ENCODE measurements at regions not wholly inside any gene's neighbourhood (a gene's known extent, or its start where the extent isn't known, plus 50 kb on each side); places are given as distances from the start of the nearest gene placed in this dataset.

GRCh38 chr20:24766826-24767622 is 182.0 kb upstream of the CST7 start:
- TF ChIP-seq CTCF (conservative IDR thresholded peaks at IDR 0.05; ENCODE audit: low read depth, low read length), result no peak
- TF ChIP-seq BHLHE40 (IDR thresholded peaks at IDR 0.05; ENCODE audit: low read depth, low read length), result no peak
- TF ChIP-seq POLR2A (IDR thresholded peaks at IDR 0.05; ENCODE audit: low read depth, low read length), result no peak
- no peak for TF ChIP-seq USF2 (IDR thresholded peaks at IDR 0.05; ENCODE audit: low read depth, low read length)
- no peak for TF ChIP-seq RAD21 (IDR thresholded peaks at IDR 0.05; ENCODE audit: low read length)
- TF ChIP-seq RCOR1 (IDR thresholded peaks at IDR 0.05; ENCODE audit: insufficient replicate concordance, low read length), result no peak
- no peak for TF ChIP-seq RFX5 (IDR thresholded peaks at IDR 0.05; ENCODE audit: low read depth, low read length)
- TF ChIP-seq MAFK (IDR thresholded peaks at IDR 0.05; ENCODE audit: low read depth, low read length), result no peak
- no peak for TF ChIP-seq FOS (IDR thresholded peaks at IDR 0.05; ENCODE audit: low read depth, low read length)
- no peak for TF ChIP-seq SMC3 (IDR thresholded peaks at IDR 0.05; ENCODE audit: low read depth, low read length)
- TF ChIP-seq CEBPB (IDR thresholded peaks at IDR 0.05; ENCODE audit: low read depth, low read length), result no peak
